LNCaP clone FGC (cell line): ENCODE measurements at regions not wholly inside any gene's neighbourhood (a gene's known extent, or its start where the extent isn't known, plus 50 kb on each side); places are given as distances from the start of the nearest gene placed in this dataset.
A peak's percentile ranks its signal among the peaks of the same experiment; 100 is the strongest.

Experiments
- DNase-seq: peaks from one replicate; pipeline ENCODE4 v3.0.0-alpha.2; 2011; ENCODE audit warnings: low read depth
- H3K4me3 ChIP-seq: 2 replicates; pipeline ENCODE4 v1.5.1; 2011; ENCODE audit warnings: mild to moderate bottlenecking, low read depth, low read length, control low read depth
- TF ChIP-seq, protein P1 (sequence below): IDR thresholded peaks from 2 replicates; pipeline ENCODE4 v1.5.1; 2012; ENCODE audit warnings: mild to moderate bottlenecking; ENCODE audit not compliant: control insufficient read depth, insufficient read depth; ENCODE audit errors: extremely low read depth

GRCh38 chr12:107311682-107312081 is 218.3 kb upstream of the CRY1 start:
- no peak overlapping the region for H3K4me3 ChIP-seq
- TF ChIP-seq, protein P1, sequence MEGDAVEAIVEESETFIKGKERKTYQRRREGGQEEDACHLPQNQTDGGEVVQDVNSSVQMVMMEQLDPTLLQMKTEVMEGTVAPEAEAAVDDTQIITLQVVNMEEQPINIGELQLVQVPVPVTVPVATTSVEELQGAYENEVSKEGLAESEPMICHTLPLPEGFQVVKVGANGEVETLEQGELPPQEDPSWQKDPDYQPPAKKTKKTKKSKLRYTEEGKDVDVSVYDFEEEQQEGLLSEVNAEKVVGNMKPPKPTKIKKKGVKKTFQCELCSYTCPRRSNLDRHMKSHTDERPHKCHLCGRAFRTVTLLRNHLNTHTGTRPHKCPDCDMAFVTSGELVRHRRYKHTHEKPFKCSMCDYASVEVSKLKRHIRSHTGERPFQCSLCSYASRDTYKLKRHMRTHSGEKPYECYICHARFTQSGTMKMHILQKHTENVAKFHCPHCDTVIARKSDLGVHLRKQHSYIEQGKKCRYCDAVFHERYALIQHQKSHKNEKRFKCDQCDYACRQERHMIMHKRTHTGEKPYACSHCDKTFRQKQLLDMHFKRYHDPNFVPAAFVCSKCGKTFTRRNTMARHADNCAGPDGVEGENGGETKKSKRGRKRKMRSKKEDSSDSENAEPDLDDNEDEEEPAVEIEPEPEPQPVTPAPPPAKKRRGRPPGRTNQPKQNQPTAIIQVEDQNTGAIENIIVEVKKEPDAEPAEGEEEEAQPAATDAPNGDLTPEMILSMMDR, result no peak
- DNase-seq, result no peak

DNA sequence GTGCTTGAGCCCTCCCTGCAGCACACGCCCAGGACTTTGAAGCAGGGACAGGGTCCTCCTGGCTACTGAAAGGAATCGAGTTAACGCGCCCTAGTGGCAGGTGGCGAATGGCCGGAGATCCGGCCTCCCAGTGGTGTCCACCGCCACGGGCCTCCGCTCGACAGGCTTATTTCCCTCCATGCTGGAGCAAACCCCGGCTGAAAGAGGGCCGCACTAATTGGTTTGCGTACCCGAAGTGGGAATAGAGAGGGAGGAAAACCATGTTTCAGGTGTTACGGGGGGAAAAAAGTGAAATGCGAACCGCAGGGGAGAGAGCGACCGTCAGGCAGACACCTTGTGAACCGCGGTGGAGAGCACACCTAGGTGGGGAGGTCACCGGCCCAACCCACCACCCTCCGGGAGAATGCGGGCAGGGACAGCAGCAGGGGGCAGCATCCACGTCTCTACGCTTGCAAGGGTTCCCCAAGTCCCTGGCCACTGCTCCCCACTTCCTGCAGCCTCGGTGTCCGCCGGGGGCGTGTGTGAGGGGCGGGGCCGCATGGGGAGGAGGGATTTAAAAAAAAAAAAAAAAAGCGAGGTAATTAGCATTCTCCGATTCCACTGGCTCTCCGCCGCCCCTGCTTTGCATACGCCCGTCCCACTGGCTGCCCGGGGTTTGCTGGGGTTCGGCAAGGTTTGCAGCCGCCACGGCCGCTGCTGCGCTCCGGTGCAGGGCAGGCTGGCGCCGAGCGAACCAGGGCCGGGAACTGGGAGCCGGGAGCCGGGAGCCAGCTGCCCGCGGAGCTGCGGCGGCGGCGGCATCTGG is 224.6 kb upstream of the CRY1 start:
- peak; percentile 27 for DNase-seq
- H3K4me3 ChIP-seq, result peak overlapping the region; percentile 43
- TF ChIP-seq, protein P1, result no peak

- DNase-seq, result no peak
- TF ChIP-seq, protein P1, result no peak
- H3K4me3 ChIP-seq, result peak overlapping the region; percentile 43
Measured at GRCh38 chr12:107318556-107318805, 225.1 kb upstream of the CRY1 start.

DNA sequence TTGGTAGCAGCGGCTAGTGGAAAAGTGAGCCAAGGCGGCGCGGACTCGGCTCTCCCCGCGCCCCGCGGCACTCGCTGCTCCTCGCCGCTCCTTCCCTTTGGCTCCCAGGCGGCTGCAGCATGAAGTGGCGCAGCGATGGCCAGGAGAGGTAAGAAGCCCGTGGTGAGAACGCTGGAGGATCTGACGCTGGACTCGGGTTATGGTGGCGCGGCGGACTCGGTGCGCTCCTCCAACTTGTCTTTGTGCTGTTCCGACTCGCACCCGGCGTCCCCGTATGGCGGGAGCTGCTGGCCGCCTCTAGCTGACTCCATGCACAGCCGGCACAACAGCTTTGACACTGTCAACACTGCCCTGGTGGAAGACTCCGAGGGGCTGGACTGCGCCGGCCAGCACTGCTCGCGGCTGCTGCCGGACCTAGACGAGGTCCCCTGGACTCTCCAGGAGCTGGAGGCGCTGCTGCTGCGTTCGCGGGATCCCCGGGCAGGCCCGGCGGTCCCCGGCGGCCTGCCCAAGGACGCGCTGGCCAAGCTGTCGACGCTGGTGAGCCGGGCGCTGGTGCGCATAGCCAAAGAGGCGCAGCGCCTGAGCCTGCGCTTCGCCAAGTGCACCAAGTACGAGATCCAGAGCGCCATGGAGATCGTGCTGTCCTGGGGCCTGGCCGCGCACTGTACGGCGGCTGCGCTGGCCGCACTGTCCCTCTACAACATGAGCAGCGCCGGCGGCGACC is 225.6 kb upstream of the CRY1 start:
- no peak for DNase-seq
- H3K4me3 ChIP-seq, result peak overlapping the region; percentile 43
- TF ChIP-seq, protein P1, result no peak

- DNase-seq, result no peak
- H3K4me3 ChIP-seq, result peak overlapping the region; percentile 30; the same call in 1 of the 2 replicates
- TF ChIP-seq, protein P1, result no peak
Measured at GRCh38 chr12:107319533-107320032, 226.2 kb upstream of the CRY1 start.

DNA sequence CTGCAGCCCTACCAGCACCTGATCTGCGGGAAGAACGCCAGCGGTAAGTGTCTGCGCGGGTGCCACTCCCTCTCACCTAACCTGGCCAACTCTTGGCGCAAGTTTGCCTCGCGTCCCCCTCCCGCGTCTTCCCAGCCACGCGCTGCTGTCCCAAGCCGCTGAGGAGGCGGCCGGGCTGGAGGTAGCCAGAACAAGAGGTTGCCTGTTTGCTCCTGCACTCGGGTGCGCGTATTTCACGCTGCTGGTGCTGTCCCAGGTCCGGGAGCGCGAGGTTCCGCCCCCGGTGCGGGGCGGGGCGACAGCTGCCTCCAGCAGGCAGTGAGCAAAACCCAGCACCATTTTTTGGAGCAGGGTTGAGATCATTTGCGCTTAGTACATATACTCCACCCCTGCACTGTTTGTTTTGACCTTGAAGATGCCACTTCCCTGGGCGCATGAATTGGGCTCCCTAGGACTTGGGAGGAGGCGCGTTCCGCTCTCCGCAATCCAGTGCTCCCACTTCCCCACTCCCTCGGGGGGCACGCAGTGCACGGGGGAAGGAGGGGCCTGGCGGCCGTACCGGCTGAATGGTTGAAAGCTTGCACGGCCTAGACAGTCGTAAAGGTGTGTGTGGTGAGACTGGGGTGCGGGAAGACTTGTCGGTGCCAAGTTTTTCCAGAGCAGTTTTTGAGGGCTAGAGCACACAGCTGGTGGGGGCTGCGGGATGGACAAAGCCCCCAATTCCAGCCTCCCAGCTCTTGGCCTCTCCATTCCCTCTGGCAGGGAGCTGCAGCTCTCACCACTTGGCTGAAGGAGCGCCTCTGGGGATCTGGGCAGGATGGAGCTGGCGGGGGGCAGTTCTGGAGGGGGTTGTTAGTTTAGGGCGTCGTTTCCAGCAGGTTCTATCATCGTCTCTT is 226.9 kb upstream of the CRY1 start:
- H3K4me3 ChIP-seq, result peak overlapping the region; percentile 30; the same call in 1 of the 2 replicates
- DNase-seq, result peak; percentile 47
- TF ChIP-seq, protein P1, result no peak
